IPS-20b (cell line): ENCODE measurements at regions not wholly inside any gene's neighbourhood (a gene's known extent, or its start where the extent isn't known, plus 50 kb on each side); places are given as distances from the start of the nearest gene placed in this dataset.
"Not testable (repeated sequence)": the region's sequence is repeated elsewhere in the genome, so short reads cannot be mapped to it uniquely, and the experiment has no call there.

Experiments
- H3K27ac ChIP-seq: one replicate; pipeline ENCODE4 v1.5.1; 2013; ENCODE audit warnings: low read length
- H3K27me3 ChIP-seq: 2 replicates; pipeline ENCODE4 v1.6.1; 2013; ENCODE audit warnings: mild to moderate bottlenecking, low read length, inconsistent platforms; ENCODE audit not compliant: insufficient read depth
- H3K36me3 ChIP-seq: 2 replicates; pipeline ENCODE4 v1.6.1; 2013; ENCODE audit warnings: low read depth, mild to moderate bottlenecking, inconsistent platforms, low read length, moderate library complexity; ENCODE audit not compliant: insufficient read depth
- H3K4me1 ChIP-seq: 2 replicates; pipeline ENCODE4 v1.6.1; 2013; ENCODE audit warnings: mild to moderate bottlenecking, control low read depth, inconsistent platforms, low read length, moderate library complexity; ENCODE audit not compliant: insufficient read depth
- H3K4me3 ChIP-seq: 2 replicates; pipeline ENCODE4 v1.5.1; 2013; ENCODE audit warnings: mild to moderate bottlenecking, low read length, inconsistent platforms
- H3K9ac ChIP-seq: 2 replicates; pipeline ENCODE4 v1.6.1; 2013; ENCODE audit warnings: low read depth, mild to moderate bottlenecking, inconsistent platforms, low read length, moderate library complexity
- H3K9me3 ChIP-seq: 2 replicates; pipeline ENCODE4 v1.6.1; 2013; ENCODE audit warnings: mild to moderate bottlenecking, low read depth, low read length, inconsistent platforms; ENCODE audit not compliant: insufficient read depth

- Histone ChIP-seq H3K27ac (no peak overlapping the region), H3K9me3 (no peaks in the 10 kb centered on the region), H3K9ac (no peak overlapping the region), H3K4me1 (peaks cover 9% of the 10 kb centered on the region; the same call in 1 of the 2 replicates), H3K27me3 (no peaks in the 10 kb centered on the region), H3K4me3 (no peak overlapping the region), H3K36me3 (no peaks in the 10 kb centered on the region)
Measured at GRCh38 chr7:13742811-13743210, 246.7 kb downstream of the ETV1 start.

- no peaks in the 10 kb centered on the region for H3K9me3 ChIP-seq
- H3K9ac ChIP-seq = no peak overlapping the region
- peaks cover 13% of the 10 kb centered on the region; the same call in 1 of the 2 replicates for H3K4me1 ChIP-seq
- H3K36me3 ChIP-seq = no peaks in the 10 kb centered on the region
- H3K4me3 ChIP-seq = no peak overlapping the region
- no peaks in the 10 kb centered on the region for H3K27me3 ChIP-seq
- H3K27ac ChIP-seq = no peak overlapping the region
Measured at GRCh38 chr7:13743226-13743625, 246.2 kb downstream of the ETV1 start.

GRCh38 chr7:13745530-13745929, 243.9 kb downstream of the ETV1 start:
- no peak overlapping the region for H3K27ac ChIP-seq
- no peaks in the 10 kb centered on the region for H3K9me3 ChIP-seq
- no peaks in the 10 kb centered on the region for H3K27me3 ChIP-seq
- H3K4me3 ChIP-seq = no peak overlapping the region
- no peak overlapping the region for H3K9ac ChIP-seq
- no peaks in the 10 kb centered on the region for H3K36me3 ChIP-seq
- H3K4me1 ChIP-seq = peaks cover 28% of the 10 kb centered on the region; the same call in 1 of the 2 replicates

GRCh38 chr7:13748998-13749397, 240.5 kb downstream of the ETV1 start:
- H3K9me3 ChIP-seq = no peaks in the 10 kb centered on the region
- H3K27me3 ChIP-seq = no peaks in the 10 kb centered on the region
- no peak overlapping the region for H3K9ac ChIP-seq
- peak overlapping the region; percentile 5; the same call in 1 of the 2 replicates for H3K4me3 ChIP-seq
- H3K36me3 ChIP-seq = no peaks in the 10 kb centered on the region
- peaks cover 23% of the 10 kb centered on the region; the same call in 1 of the 2 replicates for H3K4me1 ChIP-seq
- H3K27ac ChIP-seq = no peak overlapping the region

- Histone ChIP-seq H3K27me3 (no peaks in the 10 kb centered on the region), H3K4me3 (no peak overlapping the region; the same call in 1 of the 2 replicates), H3K9ac (no peak overlapping the region), H3K9me3 (no peaks in the 10 kb centered on the region), H3K36me3 (no peaks in the 10 kb centered on the region), H3K4me1 (peaks cover 21% of the 10 kb centered on the region; the same call in 1 of the 2 replicates), H3K27ac (no peak overlapping the region)
Measured at GRCh38 chr7:13749636-13750035, 239.8 kb downstream of the ETV1 start.

GRCh38 chr7:13751766-13752165, 237.7 kb downstream of the ETV1 start:
- Histone ChIP-seq H3K27ac (no peak overlapping the region), H3K9me3 (no peaks in the 10 kb centered on the region), H3K9ac (no peak overlapping the region), H3K4me1 (peaks cover 21% of the 10 kb centered on the region; the same call in 1 of the 2 replicates), H3K27me3 (no peaks in the 10 kb centered on the region), H3K36me3 (no peaks in the 10 kb centered on the region), H3K4me3 (no peak overlapping the region)

GRCh38 chr7:13757841-13758240, 231.6 kb downstream of the ETV1 start:
- Histone ChIP-seq H3K4me1 (no peaks in the 10 kb centered on the region), H3K27ac (no peak overlapping the region), H3K4me3 (no peak overlapping the region), H3K9me3 (no peaks in the 10 kb centered on the region), H3K9ac (no peak overlapping the region), H3K36me3 (no peaks in the 10 kb centered on the region), H3K27me3 (no peaks in the 10 kb centered on the region)

GRCh38 chr7:13765853-13766252, 223.6 kb downstream of the ETV1 start:
- not testable (repeated sequence) for H3K36me3 ChIP-seq, H3K4me1 ChIP-seq, H3K27ac ChIP-seq, H3K27me3 ChIP-seq, H3K4me3 ChIP-seq, H3K9ac ChIP-seq, H3K9me3 ChIP-seq

GRCh38 chr7:13770305-13770704, 219.2 kb downstream of the ETV1 start:
- no peaks in the 10 kb centered on the region for H3K27me3 ChIP-seq
- no peaks in the 10 kb centered on the region for H3K9me3 ChIP-seq
- no peaks in the 10 kb centered on the region for H3K36me3 ChIP-seq
- H3K4me1 ChIP-seq = no peaks in the 10 kb centered on the region
- H3K27ac ChIP-seq = no peak overlapping the region
- no peak overlapping the region for H3K9ac ChIP-seq
- H3K4me3 ChIP-seq = no peak overlapping the region

- H3K9me3 ChIP-seq = no peaks in the 10 kb centered on the region
- no peak overlapping the region for H3K27ac ChIP-seq
- no peak overlapping the region for H3K9ac ChIP-seq
- no peaks in the 10 kb centered on the region for H3K4me1 ChIP-seq
- no peak overlapping the region for H3K4me3 ChIP-seq
- H3K27me3 ChIP-seq = no peaks in the 10 kb centered on the region
- H3K36me3 ChIP-seq = no peaks in the 10 kb centered on the region
Measured at GRCh38 chr7:13774976-13775375, 214.5 kb downstream of the ETV1 start.

GRCh38 chr7:13777242-13777641, 212.2 kb downstream of the ETV1 start:
- Histone ChIP-seq H3K4me3 (no peak overlapping the region), H3K4me1 (no peaks in the 10 kb centered on the region), H3K27ac (no peak overlapping the region), H3K9me3 (no peaks in the 10 kb centered on the region), H3K9ac (no peak overlapping the region), H3K27me3 (no peaks in the 10 kb centered on the region), H3K36me3 (no peaks in the 10 kb centered on the region)

- no peaks in the 10 kb centered on the region for H3K36me3 ChIP-seq
- no peak overlapping the region for H3K9ac ChIP-seq
- H3K27ac ChIP-seq = no peak overlapping the region
- H3K4me3 ChIP-seq = no peak overlapping the region
- no peaks in the 10 kb centered on the region for H3K9me3 ChIP-seq
- H3K27me3 ChIP-seq = no peaks in the 10 kb centered on the region
- no peaks in the 10 kb centered on the region for H3K4me1 ChIP-seq
Measured at GRCh38 chr7:13778967-13779366, 210.5 kb downstream of the ETV1 start.

GRCh38 chr7:13790611-13791010, 198.9 kb downstream of the ETV1 start:
- Histone ChIP-seq H3K4me3 (no peak overlapping the region), H3K36me3 (no peaks in the 10 kb centered on the region), H3K27me3 (no peaks in the 10 kb centered on the region), H3K9ac (no peak overlapping the region), H3K4me1 (no peaks in the 10 kb centered on the region), H3K9me3 (no peaks in the 10 kb centered on the region), H3K27ac (no peak overlapping the region)
